Activated T-helper 17 cell treated with anti-CD3 and anti-CD28 coated beads, Interleukin-2, amount 50 U/mL, for 72 hours (primary cell): ENCODE measurements at regions not wholly inside any gene's neighbourhood (a gene's known extent, or its start where the extent isn't known, plus 50 kb on each side); places are given as distances from the start of the nearest gene placed in this dataset.
A peak's percentile ranks its signal among the peaks of the same experiment; 100 is the strongest.

Experiments used
- ATAC-seq: fragments of 150-1000 bp; cut with Tn5 transposase; replicated peaks from 2 replicates; pipeline ENCODE4 v1.10.0; 2021; ENCODE audit warnings: mild to moderate bottlenecking, moderate library complexity
- H3K27ac Mint-ChIP-seq: one replicate; pipeline ENCODE4 v1.8.0; 2022; ENCODE audit warnings: mixed read lengths
- H3K27me3 Mint-ChIP-seq: one replicate; pipeline ENCODE4 v1.8.0; 2022; ENCODE audit warnings: mixed read lengths
- H3K36me3 Mint-ChIP-seq: one replicate; pipeline ENCODE4 v1.8.0; 2022; ENCODE audit warnings: low read depth, mild to moderate bottlenecking, mixed read lengths
- H3K4me1 Mint-ChIP-seq: one replicate; pipeline ENCODE4 v1.8.0; 2022; ENCODE audit warnings: mixed read lengths
- H3K4me3 Mint-ChIP-seq: one replicate; pipeline ENCODE4 v1.8.0; 2022; ENCODE audit warnings: mild to moderate bottlenecking, mixed read lengths
- H3K9me3 Mint-ChIP-seq: one replicate; pipeline ENCODE4 v1.8.0; 2022; ENCODE audit warnings: mixed read lengths

DNA sequence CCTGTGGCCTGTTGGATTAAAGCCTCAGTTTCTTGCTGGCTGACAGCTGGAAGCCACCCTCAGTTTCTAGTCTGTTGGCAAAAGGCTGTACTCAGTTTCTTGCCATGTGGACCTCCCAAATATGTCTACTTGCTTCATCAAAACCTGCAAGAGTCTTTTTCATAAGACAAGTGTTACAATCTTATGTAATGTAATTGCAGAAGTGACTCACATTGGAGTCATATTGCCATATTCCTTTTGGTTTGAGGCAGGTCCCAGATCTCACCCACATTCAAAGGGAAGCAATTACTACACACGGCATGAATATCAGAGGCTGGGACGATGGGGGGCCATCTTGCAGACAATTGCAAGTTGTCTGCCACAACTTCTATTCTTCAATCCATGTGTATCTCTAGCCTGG lies 286.7 kb upstream of the IL12B start:
- H3K27ac Mint-ChIP-seq: no peak overlapping the region
- peaks cover 10% of the 10 kb centered on the region for H3K27me3 Mint-ChIP-seq
- no peaks in the 10 kb centered on the region for H3K4me1 Mint-ChIP-seq
- H3K36me3 Mint-ChIP-seq: no peaks in the 10 kb centered on the region
- peaks cover 4% of the 10 kb centered on the region for H3K9me3 Mint-ChIP-seq
- H3K4me3 Mint-ChIP-seq: no peak overlapping the region
- no peak for ATAC-seq

DNA sequence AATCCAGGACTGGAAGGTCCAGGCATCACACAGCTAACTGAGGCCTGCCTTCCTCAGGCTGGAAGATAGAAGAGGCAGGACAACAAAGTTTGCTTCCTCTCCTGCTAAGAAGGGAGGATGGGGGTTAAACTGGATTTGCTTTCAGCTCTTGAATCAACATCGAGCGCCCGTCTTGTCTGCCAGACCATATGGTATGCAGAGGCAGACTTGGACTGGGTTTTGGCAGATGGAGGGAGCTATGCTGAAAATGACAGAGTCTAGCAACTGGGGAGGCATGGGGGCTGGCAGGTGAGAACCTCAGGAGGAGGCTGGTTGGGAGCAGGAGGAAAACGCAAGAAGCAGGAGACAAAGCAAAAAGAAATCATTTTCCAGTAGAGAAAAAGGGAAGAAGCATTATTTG lies 289.5 kb upstream of the IL12B start:
- H3K4me1 Mint-ChIP-seq: no peaks in the 10 kb centered on the region
- H3K27me3 Mint-ChIP-seq: peaks cover 23% of the 10 kb centered on the region
- peaks cover 14% of the 10 kb centered on the region for H3K9me3 Mint-ChIP-seq
- no peak overlapping the region for H3K4me3 Mint-ChIP-seq
- H3K36me3 Mint-ChIP-seq: no peaks in the 10 kb centered on the region
- H3K27ac Mint-ChIP-seq: no peak overlapping the region
- ATAC-seq: no peak

GRCh38 chr5:159620853-159621540 lies 290.7 kb upstream of the IL12B start:
- Mint-ChIP-seq H3K36me3 (no peaks in the 10 kb centered on the region), H3K9me3 (peaks cover 16% of the 10 kb centered on the region), H3K27ac (no peak overlapping the region), H3K4me3 (no peak overlapping the region), H3K27me3 (peaks cover 22% of the 10 kb centered on the region), H3K4me1 (no peaks in the 10 kb centered on the region)
- no peak for ATAC-seq

- peak; percentile 29 for ATAC-seq
- no peak overlapping the region for H3K27ac Mint-ChIP-seq
- peaks cover 7% of the 10 kb centered on the region for H3K9me3 Mint-ChIP-seq
Observed at GRCh38 chr5:159628703-159629102, 287.6 kb upstream of the ADRA1B start.

GRCh38 chr5:159629158-159629557 lies 287.1 kb upstream of the ADRA1B start:
- Mint-ChIP-seq H3K4me1 (no peaks in the 10 kb centered on the region), H3K36me3 (no peaks in the 10 kb centered on the region), H3K9me3 (peaks cover 7% of the 10 kb centered on the region), H3K27me3 (peaks cover 12% of the 10 kb centered on the region), H3K27ac (no peak overlapping the region), H3K4me3 (no peak overlapping the region)
- ATAC-seq: no peak

More at GRCh38 chr5:159628703-159629102, 287.6 kb upstream of the ADRA1B start:
- Mint-ChIP-seq H3K4me1 (no peaks in the 10 kb centered on the region), H3K4me3 (no peak overlapping the region), H3K36me3 (no peaks in the 10 kb centered on the region), H3K27me3 (peaks cover 12% of the 10 kb centered on the region)

GRCh38 chr5:159630545-159630944 lies 285.7 kb upstream of the ADRA1B start:
- Mint-ChIP-seq H3K27ac (no peak overlapping the region), H3K4me3 (no peak overlapping the region), H3K27me3 (peaks cover 6% of the 10 kb centered on the region), H3K36me3 (no peaks in the 10 kb centered on the region), H3K9me3 (no peaks in the 10 kb centered on the region), H3K4me1 (no peaks in the 10 kb centered on the region)
- ATAC-seq: no peak

DNA sequence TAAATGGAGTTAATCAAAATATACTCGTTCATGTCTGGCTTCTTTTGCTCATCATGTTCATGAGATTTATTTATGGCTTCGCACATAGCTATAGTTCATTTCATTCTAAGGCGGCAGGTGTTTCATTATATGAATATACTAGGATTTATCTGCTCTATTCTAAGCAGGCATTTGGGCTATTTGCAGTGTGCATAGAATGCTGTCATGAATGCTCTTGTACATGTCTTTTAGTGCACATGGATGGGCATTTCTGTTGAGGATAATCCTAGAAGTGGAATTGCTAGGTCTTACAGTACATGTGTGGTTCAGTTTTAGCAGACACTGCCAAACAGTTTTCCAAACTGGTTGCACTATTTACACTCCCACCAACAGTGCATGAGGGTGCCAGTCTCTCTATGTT lies 285.3 kb upstream of the ADRA1B start:
- Mint-ChIP-seq H3K4me1 (no peaks in the 10 kb centered on the region), H3K36me3 (no peaks in the 10 kb centered on the region), H3K9me3 (no peaks in the 10 kb centered on the region), H3K4me3 (no peak overlapping the region), H3K27ac (no peak overlapping the region), H3K27me3 (peaks cover 6% of the 10 kb centered on the region)
- ATAC-seq: no peak

DNA sequence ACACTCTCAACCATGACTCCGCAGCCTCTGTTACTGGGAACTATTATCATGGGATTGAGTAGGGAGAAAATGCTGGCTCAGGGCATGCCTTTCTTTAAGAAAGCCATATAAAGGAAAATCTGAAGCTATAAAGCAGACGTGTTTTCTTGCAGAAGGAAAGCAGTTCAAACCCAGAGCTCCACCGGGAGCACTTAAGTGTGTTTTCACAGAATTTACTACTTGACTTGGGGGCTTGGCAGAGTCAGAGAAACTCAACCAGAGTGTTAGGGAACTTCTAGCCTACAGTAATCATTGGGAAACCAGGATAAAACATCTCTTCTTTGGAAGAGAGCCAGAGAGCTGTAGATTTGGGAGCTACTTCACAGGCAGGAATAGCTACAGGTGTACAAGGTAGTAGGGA lies 283.4 kb upstream of the ADRA1B start:
- no peaks in the 10 kb centered on the region for H3K4me1 Mint-ChIP-seq
- H3K4me3 Mint-ChIP-seq: no peak overlapping the region
- no peaks in the 10 kb centered on the region for H3K36me3 Mint-ChIP-seq
- H3K27ac Mint-ChIP-seq: no peak overlapping the region
- peaks cover 11% of the 10 kb centered on the region for H3K27me3 Mint-ChIP-seq
- no peaks in the 10 kb centered on the region for H3K9me3 Mint-ChIP-seq
- no peak for ATAC-seq

GRCh38 chr5:159638481-159638880 lies 277.8 kb upstream of the ADRA1B start:
- peaks cover 5% of the 10 kb centered on the region for H3K27me3 Mint-ChIP-seq
- H3K4me1 Mint-ChIP-seq: no peaks in the 10 kb centered on the region
- no peak for ATAC-seq
- no peak overlapping the region for H3K4me3 Mint-ChIP-seq
- no peaks in the 10 kb centered on the region for H3K36me3 Mint-ChIP-seq
- H3K9me3 Mint-ChIP-seq: no peaks in the 10 kb centered on the region
- no peak overlapping the region for H3K27ac Mint-ChIP-seq

GRCh38 chr5:159638954-159639559 lies 277.2 kb upstream of the ADRA1B start:
- Mint-ChIP-seq H3K4me3 (no peak overlapping the region), H3K9me3 (no peaks in the 10 kb centered on the region), H3K27me3 (peaks cover 5% of the 10 kb centered on the region), H3K27ac (no peak overlapping the region), H3K36me3 (no peaks in the 10 kb centered on the region), H3K4me1 (no peaks in the 10 kb centered on the region)
- ATAC-seq: no peak

DNA sequence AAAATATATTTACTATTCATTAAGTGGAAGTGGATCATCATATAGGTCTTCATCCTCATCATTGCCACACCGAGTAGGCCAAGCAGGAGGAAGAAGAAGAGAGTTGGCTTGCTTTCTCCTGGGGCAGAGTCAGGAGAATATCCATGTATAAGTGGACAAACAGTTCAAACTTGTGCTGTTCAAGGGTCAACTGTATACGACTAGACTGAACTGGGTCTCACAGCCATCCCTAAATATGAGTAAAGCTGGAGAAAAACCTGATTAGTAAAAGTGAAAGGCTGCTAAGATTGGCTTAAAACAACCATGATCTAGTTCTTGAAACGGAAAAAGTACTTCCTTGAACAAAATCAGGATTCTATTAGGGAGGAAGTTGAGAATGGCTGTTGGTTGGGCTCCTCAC lies 276.7 kb upstream of the ADRA1B start:
- Mint-ChIP-seq H3K36me3 (no peaks in the 10 kb centered on the region), H3K4me3 (no peak overlapping the region), H3K27me3 (peaks cover 9% of the 10 kb centered on the region), H3K4me1 (no peaks in the 10 kb centered on the region), H3K9me3 (no peaks in the 10 kb centered on the region), H3K27ac (no peak overlapping the region)
- ATAC-seq: no peak

DNA sequence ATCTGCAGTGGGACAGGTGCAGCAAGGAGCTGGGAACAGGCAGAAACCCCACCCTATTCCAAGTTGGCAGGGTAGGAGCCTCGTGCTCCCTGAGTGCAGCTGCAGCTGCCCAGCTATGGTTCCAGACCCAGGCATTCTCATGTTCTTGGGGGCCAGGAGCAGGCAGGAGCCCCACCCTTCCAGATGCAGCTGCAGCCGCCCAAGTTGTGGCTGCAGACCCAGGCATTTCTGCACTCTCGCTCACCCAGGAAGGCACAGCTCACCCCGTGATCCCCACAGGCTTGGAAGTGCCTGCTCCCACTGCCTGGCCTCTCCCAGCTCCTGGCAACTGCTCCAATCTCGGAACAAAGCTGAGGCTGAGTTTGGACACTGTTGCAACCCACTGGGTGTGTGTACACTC lies 275.8 kb upstream of the ADRA1B start:
- peaks cover 9% of the 10 kb centered on the region for H3K27me3 Mint-ChIP-seq
- no peaks in the 10 kb centered on the region for H3K4me1 Mint-ChIP-seq
- H3K36me3 Mint-ChIP-seq: no peaks in the 10 kb centered on the region
- H3K27ac Mint-ChIP-seq: no peak overlapping the region
- H3K9me3 Mint-ChIP-seq: no peaks in the 10 kb centered on the region
- no peak for ATAC-seq
- H3K4me3 Mint-ChIP-seq: no peak overlapping the region

GRCh38 chr5:159640921-159641320 lies 275.4 kb upstream of the ADRA1B start:
- Mint-ChIP-seq H3K36me3 (no peaks in the 10 kb centered on the region), H3K4me3 (no peak overlapping the region), H3K9me3 (no peaks in the 10 kb centered on the region), H3K27ac (no peak overlapping the region), H3K4me1 (no peaks in the 10 kb centered on the region), H3K27me3 (peaks cover 9% of the 10 kb centered on the region)
- ATAC-seq: no peak

DNA sequence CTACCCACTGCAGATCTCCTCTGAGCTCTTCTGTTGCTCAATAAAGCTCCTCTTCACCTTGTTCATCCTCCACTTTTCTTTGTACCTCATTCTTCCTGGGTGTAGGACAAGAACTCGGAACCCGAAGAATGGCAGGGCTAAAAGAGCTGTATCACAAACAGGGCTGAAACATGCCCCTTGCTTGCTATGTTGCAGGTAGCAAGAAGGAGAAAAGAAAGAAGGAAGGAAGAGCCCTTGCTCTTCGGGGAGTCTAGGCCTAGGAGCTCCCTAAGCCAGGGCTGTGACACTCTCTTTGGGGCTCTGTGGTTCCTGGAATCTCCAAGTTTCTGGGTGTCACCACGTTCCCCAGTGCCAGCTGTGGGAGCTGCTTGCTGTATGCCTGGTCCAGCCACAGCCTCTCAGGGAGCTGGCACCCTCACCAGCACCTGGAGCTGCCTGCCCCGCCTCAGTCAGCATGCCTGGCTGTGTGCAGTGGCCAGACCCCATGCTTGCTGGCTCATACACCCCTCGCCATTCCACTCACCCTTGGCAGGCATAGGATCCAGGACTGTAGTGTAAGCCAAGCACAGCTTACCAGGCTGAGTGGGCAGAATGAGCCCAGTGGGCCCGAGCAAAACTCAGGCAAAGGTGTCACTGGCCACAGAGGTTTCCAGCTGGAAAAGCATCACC lies 274.8 kb upstream of the ADRA1B start:
- Mint-ChIP-seq H3K4me1 (no peaks in the 10 kb centered on the region), H3K9me3 (no peaks in the 10 kb centered on the region), H3K27me3 (peaks cover 9% of the 10 kb centered on the region), H3K36me3 (no peaks in the 10 kb centered on the region), H3K4me3 (no peak overlapping the region), H3K27ac (no peak overlapping the region)
- ATAC-seq: no peak

DNA sequence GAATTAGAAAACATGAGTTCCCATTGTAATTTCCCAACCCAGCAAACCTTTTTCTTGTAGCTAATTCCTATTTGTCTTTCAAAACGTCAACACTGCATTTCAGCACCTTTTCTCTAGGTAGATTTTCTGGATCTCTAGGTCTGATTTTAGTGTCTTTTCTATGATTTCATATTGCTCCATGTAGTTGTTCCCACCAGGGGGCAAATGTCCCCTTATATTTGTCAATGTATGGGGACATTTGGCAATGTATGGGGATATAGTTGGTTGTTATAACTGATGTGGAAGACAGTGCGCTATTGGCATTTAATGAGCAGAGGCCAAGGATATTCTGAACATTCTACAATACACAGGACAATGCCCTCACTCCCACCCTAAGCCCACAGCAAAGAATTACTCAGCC lies 273.9 kb upstream of the ADRA1B start:
- H3K27me3 Mint-ChIP-seq: peaks cover 8% of the 10 kb centered on the region
- H3K36me3 Mint-ChIP-seq: no peaks in the 10 kb centered on the region
- no peaks in the 10 kb centered on the region for H3K9me3 Mint-ChIP-seq
- no peak overlapping the region for H3K27ac Mint-ChIP-seq
- H3K4me1 Mint-ChIP-seq: no peaks in the 10 kb centered on the region
- no peak overlapping the region for H3K4me3 Mint-ChIP-seq
- ATAC-seq: no peak
